Sigmoid colon (tissue), 6 donors: ENCODE measurements at regions not wholly inside any gene's neighbourhood (a gene's known extent, or its start where the extent isn't known, plus 50 kb on each side); places are given as distances from the start of the nearest gene placed in this dataset.

Source experiments
- DNase-seq: peaks from one replicate; pipeline ENCODE4 v3.0.0-alpha.2; 2019
- H3K27ac ChIP-seq, 4 donors: fragments of 200-600 bp; sonication (generic); one replicate each; pipeline ENCODE4 v1.5.1; 2016 to 2019; ENCODE audit warnings: mild to moderate bottlenecking in 1 of 4
- H3K27me3 ChIP-seq, 3 donors: fragments of 200-600 bp; sonication (generic); one replicate each; pipeline ENCODE4 v1.5.1; 2019; ENCODE audit warnings: mild to moderate bottlenecking in 1 of 3
- H3K36me3 ChIP-seq, 4 donors: fragments of 200-600 bp; sonication (generic); one replicate each; pipeline ENCODE4 v1.5.1; 2016 to 2019
- H3K4me1 ChIP-seq, 4 donors: fragments of 200-600 bp; sonication (generic); one replicate each; pipeline ENCODE4 v1.5.1; 2017 to 2019
- H3K4me3 ChIP-seq, 4 donors: fragments of 200-600 bp; sonication (generic); one replicate each; pipeline ENCODE4 v1.5.1; 2017 to 2019; ENCODE audit warnings: mild to moderate bottlenecking in 2 of 4, moderate library complexity in 1 of 4
- H3K9me3 ChIP-seq, 4 donors: fragments of 200-600 bp in 3 of 4; sonication (generic) in 3 of 4; one replicate each; pipeline versions ENCODE4 v1.5.1 to v1.6.1; 2013 to 2019
- EP300 ChIP-seq, 4 donors: sonication (generic); formaldehyde crosslinking; IDR thresholded peaks; one replicate each; pipeline ENCODE4 v1.6.1; 2017; ENCODE audit warnings: antibody characterized with exemption in 4 of 4
- POLR2A ChIP-seq, 2 donors: fragments of 450-650 bp; IDR thresholded peaks; one replicate each; pipeline ENCODE4 v1.6.1; 2016; ENCODE audit warnings: antibody characterized with exemption in 2 of 2, mild to moderate bottlenecking in 2 of 2, moderate library complexity in 2 of 2
- POLR2AphosphoS5 ChIP-seq, 4 donors: sonication (generic); formaldehyde crosslinking; IDR thresholded peaks; one replicate each; pipeline ENCODE4 v1.6.1; 2017; ENCODE audit warnings: antibody characterized with exemption in 4 of 4
- WGBS, 2 donors: extraction: QIAGEN DNeasy Blood & Tissue Kit; methylation state at CpG; one replicate each; pipeline ENCODE4 v1.1.7; 2013; 5-methylcytosine and 5-hydroxymethylcytosine counted together
- intact Hi-C: fragments of 100-400 bp; cut with DNase I; formaldehyde crosslinking; loops from one replicate; pipeline ENCODE4 v1.15.1; 2023
- TF ChIP-seq, protein P1 (sequence below), 4 experiments: fragments of 450-650 bp in 3 of 4; fragments of 200-600 bp in 1 of 4; IDR thresholded peaks; one replicate each; pipeline ENCODE4 v1.5.1; 2016 to 2019; ENCODE audit warnings: antibody characterized with exemption in 4 of 4, mild to moderate bottlenecking in 3 of 4, moderate library complexity in 2 of 4
- donor health status: healthy with polysubstance abuse.
- donor health status: healthy.

- Histone ChIP-seq H3K4me3 (no peak overlapping the region), H3K9me3 (no peaks in the 10 kb centered on the region), H3K27me3 (no peaks in the 10 kb centered on the region), H3K27ac (no peak overlapping the region), H3K36me3 (no peaks in the 10 kb centered on the region), H3K4me1 (peaks cover 0 to 3% (median 0%) of the 10 kb centered on the region in 4 donors)
- intact Hi-C loops = loop anchor here (10.0 kb wide), 1 partner anchor 1384 kb away; no protein-coding TSS in a partner anchor
- WGBS, 2 donors = 46 to 76% methylated on average over 3 of the region's 3 CpGs
- DNase-seq = no peak
- TF ChIP-seq, protein P1, sequence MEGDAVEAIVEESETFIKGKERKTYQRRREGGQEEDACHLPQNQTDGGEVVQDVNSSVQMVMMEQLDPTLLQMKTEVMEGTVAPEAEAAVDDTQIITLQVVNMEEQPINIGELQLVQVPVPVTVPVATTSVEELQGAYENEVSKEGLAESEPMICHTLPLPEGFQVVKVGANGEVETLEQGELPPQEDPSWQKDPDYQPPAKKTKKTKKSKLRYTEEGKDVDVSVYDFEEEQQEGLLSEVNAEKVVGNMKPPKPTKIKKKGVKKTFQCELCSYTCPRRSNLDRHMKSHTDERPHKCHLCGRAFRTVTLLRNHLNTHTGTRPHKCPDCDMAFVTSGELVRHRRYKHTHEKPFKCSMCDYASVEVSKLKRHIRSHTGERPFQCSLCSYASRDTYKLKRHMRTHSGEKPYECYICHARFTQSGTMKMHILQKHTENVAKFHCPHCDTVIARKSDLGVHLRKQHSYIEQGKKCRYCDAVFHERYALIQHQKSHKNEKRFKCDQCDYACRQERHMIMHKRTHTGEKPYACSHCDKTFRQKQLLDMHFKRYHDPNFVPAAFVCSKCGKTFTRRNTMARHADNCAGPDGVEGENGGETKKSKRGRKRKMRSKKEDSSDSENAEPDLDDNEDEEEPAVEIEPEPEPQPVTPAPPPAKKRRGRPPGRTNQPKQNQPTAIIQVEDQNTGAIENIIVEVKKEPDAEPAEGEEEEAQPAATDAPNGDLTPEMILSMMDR (IDR thresholded peaks at IDR 0.05) = no peak
- TF ChIP-seq POLR2AphosphoS5 (IDR thresholded peaks at IDR 0.05) = no peak
- no peak for TF ChIP-seq POLR2A (IDR thresholded peaks at IDR 0.05)
These were observed 107.3 kb upstream of the GABRG2 start for GRCh38 chr5:161960314-161960713.

- H3K4me1 ChIP-seq = no peaks in the 10 kb centered on the region
- no peak for DNase-seq
- no peak overlapping the region for H3K27ac ChIP-seq
- no peaks in the 10 kb centered on the region for H3K9me3 ChIP-seq
- 10 to 14% methylated on average over 3 of the region's 3 CpGs for WGBS, 2 donors
- H3K4me3 ChIP-seq = no peak overlapping the region
- H3K27me3 ChIP-seq = no peaks in the 10 kb centered on the region
- TF ChIP-seq POLR2A (IDR thresholded peaks at IDR 0.05) = no peak
- TF ChIP-seq, protein P1 (IDR thresholded peaks at IDR 0.05) = peak in 1 of 4 experiments; percentile 24
- intact Hi-C loops = loop anchor here (10.0 kb wide), 1 partner anchor 1378 kb away; no protein-coding TSS in a partner anchor
- H3K36me3 ChIP-seq = no peaks in the 10 kb centered on the region
These were observed 101.0 kb upstream of the GABRG2 start for GRCh38 chr5:161966564-161966963.

DNA sequence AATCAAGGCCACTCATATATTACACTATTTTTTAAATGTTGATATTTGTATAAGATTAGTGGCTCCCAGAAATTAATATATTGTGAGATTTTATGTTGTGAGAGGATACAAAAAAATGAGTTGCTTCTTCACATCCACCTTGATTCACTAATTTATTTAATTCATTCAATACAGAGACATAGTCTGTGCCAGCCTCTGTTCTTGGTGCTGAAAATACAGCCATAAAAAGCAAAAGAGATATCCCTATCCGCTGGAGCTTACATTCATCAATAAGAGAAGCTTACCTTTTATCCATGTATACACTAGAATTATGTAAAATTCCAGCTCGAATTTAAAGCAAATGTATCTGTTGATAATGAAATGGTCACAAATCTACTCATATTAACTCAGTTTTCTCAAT is 92.2 kb upstream of the GABRG2 start:
- Histone ChIP-seq H3K36me3 (no peaks in the 10 kb centered on the region), H3K27ac (no peak overlapping the region), H3K4me3 (no peak overlapping the region), H3K9me3 (no peaks in the 10 kb centered on the region), H3K4me1 (no peaks in the 10 kb centered on the region), H3K27me3 (no peaks in the 10 kb centered on the region)
- intact Hi-C loops = no loop called here
- DNase-seq = no peak
- TF ChIP-seq POLR2AphosphoS5 (IDR thresholded peaks at IDR 0.05) (no peak), POLR2A (IDR thresholded peaks at IDR 0.05) (no peak), EP300 (IDR thresholded peaks at IDR 0.05) (no peak)
- TF ChIP-seq, protein P1 (IDR thresholded peaks at IDR 0.05) = no peak
- WGBS, 2 donors = 32 to 46% methylated on average over 2 of the region's 2 CpGs

DNA sequence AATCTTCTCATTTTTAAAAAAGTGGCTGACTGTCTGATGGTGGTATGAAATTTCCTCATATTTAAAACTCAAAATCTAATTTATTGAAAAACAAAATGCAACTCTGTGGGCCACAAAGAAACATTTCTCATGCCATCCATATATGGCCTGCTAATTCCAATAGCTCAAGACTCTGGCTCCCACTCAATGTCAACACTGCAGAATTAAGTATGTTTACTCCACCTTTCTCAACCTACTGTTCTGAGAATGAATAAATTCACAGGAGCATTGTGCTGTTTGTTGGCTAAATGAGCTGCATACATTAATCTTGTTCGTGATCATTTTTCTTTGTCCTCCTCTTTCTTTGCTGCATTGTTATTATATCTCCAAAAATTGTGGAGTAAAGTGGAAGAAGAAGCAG is 79.5 kb upstream of the GABRG2 start:
- no peak overlapping the region for H3K27ac ChIP-seq
- TF ChIP-seq EP300 (IDR thresholded peaks at IDR 0.05) (no peak), POLR2AphosphoS5 (IDR thresholded peaks at IDR 0.05) (no peak)
- H3K9me3 ChIP-seq = no peaks in the 10 kb centered on the region
- WGBS, 2 donors = 77 to 86% methylated on average over 1 of the region's 1 CpG
- no peak for DNase-seq
- H3K4me1 ChIP-seq = no peaks in the 10 kb centered on the region
- intact Hi-C loops = no loop called here
- H3K36me3 ChIP-seq = no peaks in the 10 kb centered on the region
- no peaks in the 10 kb centered on the region for H3K27me3 ChIP-seq
- H3K4me3 ChIP-seq = no peak overlapping the region
